ENCODE measurements at regions not wholly inside any gene's neighbourhood (a gene's known extent, or its start where the extent isn't known, plus 50 kb on each side); places are given as distances from the start of the nearest gene placed in this dataset.

DNA sequence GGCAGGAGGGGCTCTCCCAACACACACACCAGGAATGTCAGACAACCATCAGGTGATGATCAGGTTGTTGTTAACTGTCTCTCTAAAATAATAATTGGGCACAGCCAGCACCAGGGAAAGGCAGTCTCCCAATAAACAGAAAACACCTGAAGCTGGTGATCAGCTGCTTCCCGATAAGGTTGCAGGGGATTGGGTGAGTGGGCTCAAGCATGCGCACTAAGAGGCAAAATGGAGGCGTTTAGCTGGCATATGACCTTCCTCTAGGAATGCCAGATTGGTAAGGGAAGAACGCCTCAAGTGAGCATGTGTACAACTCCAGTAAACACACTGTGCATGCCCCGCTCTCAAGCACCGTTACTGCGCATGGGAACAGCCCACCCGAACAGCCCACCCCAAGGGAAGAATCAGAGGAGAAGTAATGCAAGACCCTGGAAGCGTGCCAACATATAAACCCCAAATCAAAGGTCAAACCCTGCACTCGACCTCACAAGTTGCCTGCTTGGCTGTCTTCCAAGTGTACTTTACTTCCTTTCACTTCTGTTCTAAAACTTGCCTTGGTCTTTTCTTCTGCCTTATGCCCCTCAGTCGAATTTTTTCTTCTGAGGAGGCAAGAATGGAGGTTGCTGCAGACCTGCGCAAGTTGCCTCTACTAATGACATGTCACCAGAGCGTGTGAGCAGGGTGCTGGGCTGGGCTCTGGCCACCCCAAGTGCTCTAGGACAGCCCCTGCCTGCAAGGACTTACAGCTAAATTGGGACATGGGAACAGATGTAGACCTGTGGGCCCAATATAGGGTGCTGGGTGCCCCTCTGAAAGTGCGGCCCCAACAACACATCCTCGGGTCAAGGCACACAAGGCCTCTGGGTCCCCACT lies 200.8 kb downstream of the RHOU start:
- POLR2A ChIA-PET (ENCODE audit: low non-redundant PET), result no interaction called here
- H3K27ac ChIP-seq (ENCODE audit: low read depth, low read length, poor library complexity, severe bottlenecking), result no peak overlapping the region
- intact Hi-C loops (cut with micrococcal nuclease; ENCODE audit: unreplicated experiment), result no loop called here
- no peaks in the 10 kb centered on the region for H3K4me1 ChIP-seq (ENCODE audit: insufficient read depth, low read length, poor library complexity, severe bottlenecking)
- no peaks in the 10 kb centered on the region for H3K9me3 ChIP-seq (ENCODE audit: low read depth, low read length, poor library complexity, severe bottlenecking)
- CTCF ChIA-PET, result no interaction called here
- no peaks in the 10 kb centered on the region for H3K36me3 ChIP-seq (ENCODE audit: insufficient read depth, low read length, poor library complexity, severe bottlenecking)
- H3K4me3 ChIP-seq (ENCODE audit: low read depth, low read length, poor library complexity, severe bottlenecking), result no peak overlapping the region
- no TSS peak for BruUV-seq (replicated peaks)
- TF ChIP-seq EZH2 (IDR thresholded peaks at IDR 0.05; ENCODE audit: borderline replicate concordance, low read depth, low read length, poor library complexity, severe bottlenecking), result no peak
- TF ChIP-seq, protein P1, sequence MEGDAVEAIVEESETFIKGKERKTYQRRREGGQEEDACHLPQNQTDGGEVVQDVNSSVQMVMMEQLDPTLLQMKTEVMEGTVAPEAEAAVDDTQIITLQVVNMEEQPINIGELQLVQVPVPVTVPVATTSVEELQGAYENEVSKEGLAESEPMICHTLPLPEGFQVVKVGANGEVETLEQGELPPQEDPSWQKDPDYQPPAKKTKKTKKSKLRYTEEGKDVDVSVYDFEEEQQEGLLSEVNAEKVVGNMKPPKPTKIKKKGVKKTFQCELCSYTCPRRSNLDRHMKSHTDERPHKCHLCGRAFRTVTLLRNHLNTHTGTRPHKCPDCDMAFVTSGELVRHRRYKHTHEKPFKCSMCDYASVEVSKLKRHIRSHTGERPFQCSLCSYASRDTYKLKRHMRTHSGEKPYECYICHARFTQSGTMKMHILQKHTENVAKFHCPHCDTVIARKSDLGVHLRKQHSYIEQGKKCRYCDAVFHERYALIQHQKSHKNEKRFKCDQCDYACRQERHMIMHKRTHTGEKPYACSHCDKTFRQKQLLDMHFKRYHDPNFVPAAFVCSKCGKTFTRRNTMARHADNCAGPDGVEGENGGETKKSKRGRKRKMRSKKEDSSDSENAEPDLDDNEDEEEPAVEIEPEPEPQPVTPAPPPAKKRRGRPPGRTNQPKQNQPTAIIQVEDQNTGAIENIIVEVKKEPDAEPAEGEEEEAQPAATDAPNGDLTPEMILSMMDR (conservative IDR thresholded peaks at IDR 0.05; ENCODE audit: low read depth, low read length), result no peak
- DNase-seq (ENCODE audit: low spot score), result no peak
- no peaks in the 10 kb centered on the region for H3K27me3 ChIP-seq (replicated peaks; ENCODE audit: insufficient read depth, low read depth, low read length, poor library complexity)

DNA sequence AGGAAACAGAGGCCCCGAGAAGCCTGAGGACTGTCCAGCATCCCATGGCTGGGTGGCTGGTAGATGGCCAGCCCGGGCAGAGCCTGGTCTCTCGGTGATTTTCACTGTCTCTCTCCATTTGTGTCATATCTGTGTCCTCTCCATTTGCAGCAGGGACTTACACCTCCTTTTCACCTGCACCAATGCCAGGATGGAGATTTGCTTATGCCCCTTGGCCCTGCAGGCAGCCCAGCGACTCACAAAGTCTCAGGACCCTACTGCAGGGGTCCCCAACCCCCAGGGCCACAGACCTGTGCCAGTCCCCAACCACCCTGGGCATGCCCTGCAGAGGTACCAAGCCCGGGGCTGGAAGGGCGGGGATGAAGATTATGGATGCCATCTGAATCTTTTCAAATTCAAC lies 201.6 kb downstream of the RHOU start:
- Histone ChIP-seq H3K27ac (ENCODE audit: low read depth, low read length, poor library complexity, severe bottlenecking) (no peak overlapping the region), H3K4me3 (ENCODE audit: low read depth, low read length, poor library complexity, severe bottlenecking) (no peak overlapping the region), H3K9me3 (ENCODE audit: low read depth, low read length, poor library complexity, severe bottlenecking) (no peaks in the 10 kb centered on the region), H3K36me3 (ENCODE audit: insufficient read depth, low read length, poor library complexity, severe bottlenecking) (no peaks in the 10 kb centered on the region), H3K4me1 (ENCODE audit: insufficient read depth, low read length, poor library complexity, severe bottlenecking) (no peaks in the 10 kb centered on the region), H3K27me3 (replicated peaks; ENCODE audit: insufficient read depth, low read depth, low read length, poor library complexity) (no peaks in the 10 kb centered on the region)
- intact Hi-C loops (cut with micrococcal nuclease; ENCODE audit: unreplicated experiment), result no loop called here
- POLR2A ChIA-PET (ENCODE audit: low non-redundant PET), result no interaction called here
- no peak for TF ChIP-seq EZH2 (IDR thresholded peaks at IDR 0.05; ENCODE audit: borderline replicate concordance, low read depth, low read length, poor library complexity, severe bottlenecking)
- TF ChIP-seq, protein P1 (conservative IDR thresholded peaks at IDR 0.05; ENCODE audit: low read depth, low read length), result no peak
- no TSS peak for BruUV-seq (replicated peaks)
- no peak for DNase-seq (ENCODE audit: low spot score)
- CTCF ChIA-PET, result no interaction called here

DNA sequence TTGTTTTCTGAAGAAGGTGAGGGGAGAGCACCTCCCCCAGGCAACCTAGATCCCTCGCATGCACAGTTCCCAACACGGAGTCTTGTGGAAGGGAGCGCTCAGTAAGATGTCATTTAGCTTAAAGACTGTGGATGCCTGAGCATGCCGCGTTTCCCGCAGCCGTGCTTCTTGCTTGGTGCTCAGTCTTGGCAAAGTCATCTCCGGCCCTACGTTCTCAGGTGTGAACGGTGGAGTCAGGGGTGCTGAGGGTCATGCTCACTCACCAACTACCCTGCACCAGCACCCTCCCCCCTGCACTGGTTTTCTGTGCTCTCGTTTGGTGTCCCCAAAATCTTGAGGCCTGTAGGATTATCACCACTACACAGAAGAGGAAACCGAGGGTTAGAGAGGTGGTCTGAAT lies 202.1 kb downstream of the RHOU start:
- no TSS peak for BruUV-seq (replicated peaks)
- ChIA-PET POLR2A (ENCODE audit: low non-redundant PET) (no interaction called here), CTCF (no interaction called here)
- H3K27me3 ChIP-seq (replicated peaks; ENCODE audit: insufficient read depth, low read depth, low read length, poor library complexity), result no peaks in the 10 kb centered on the region
- no peaks in the 10 kb centered on the region for H3K36me3 ChIP-seq (ENCODE audit: insufficient read depth, low read length, poor library complexity, severe bottlenecking)
- no peak overlapping the region for H3K27ac ChIP-seq (ENCODE audit: low read depth, low read length, poor library complexity, severe bottlenecking)
- no peak for DNase-seq (ENCODE audit: low spot score)
- H3K4me1 ChIP-seq (ENCODE audit: insufficient read depth, low read length, poor library complexity, severe bottlenecking), result no peaks in the 10 kb centered on the region
- intact Hi-C loops (cut with micrococcal nuclease; ENCODE audit: unreplicated experiment), result no loop called here
- no peaks in the 10 kb centered on the region for H3K9me3 ChIP-seq (ENCODE audit: low read depth, low read length, poor library complexity, severe bottlenecking)
- TF ChIP-seq EZH2 (IDR thresholded peaks at IDR 0.05; ENCODE audit: borderline replicate concordance, low read depth, low read length, poor library complexity, severe bottlenecking), result no peak
- TF ChIP-seq, protein P1 (conservative IDR thresholded peaks at IDR 0.05; ENCODE audit: low read depth, low read length), result no peak
- no peak overlapping the region for H3K4me3 ChIP-seq (ENCODE audit: low read depth, low read length, poor library complexity, severe bottlenecking)
